Hindlimb muscle (tissue), 1 donor: ENCODE measurements at regions not wholly inside any gene's neighbourhood (a gene's known extent, or its start where the extent isn't known, plus 50 kb on each side); places are given as distances from the start of the nearest gene placed in this dataset.

Experiments used
- DNase-seq: peaks from one replicate; pipeline ENCODE4 v3.0.0-alpha.2; 2013

GRCh38 chr6:150712505-150713252, 113.0 kb downstream of the PLEKHG1 start:
- no peak for DNase-seq

DNA sequence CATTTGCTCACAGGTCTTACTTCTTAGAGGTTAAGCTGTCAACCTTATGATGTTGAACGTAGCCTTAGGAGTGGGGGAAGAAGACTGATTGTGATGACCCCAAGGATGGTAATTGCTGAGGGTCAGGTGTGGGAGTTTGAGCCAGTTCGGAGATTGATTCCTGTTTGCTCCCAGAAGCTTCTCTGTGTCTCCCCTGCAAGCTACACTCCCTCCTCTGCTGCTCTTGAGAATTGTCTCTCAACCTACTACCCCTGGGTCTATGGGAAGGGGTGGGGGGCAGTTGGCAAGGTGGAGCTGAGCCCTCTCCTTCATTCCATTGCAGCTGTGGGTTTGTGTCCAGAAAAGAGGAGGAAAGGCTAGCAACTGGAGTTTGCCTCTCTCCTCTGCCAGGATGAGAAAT, 113.8 kb downstream of the PLEKHG1 start:
- no peak for DNase-seq

GRCh38 chr6:150713931-150714330, 114.2 kb downstream of the PLEKHG1 start:
- DNase-seq, result no peak

DNA sequence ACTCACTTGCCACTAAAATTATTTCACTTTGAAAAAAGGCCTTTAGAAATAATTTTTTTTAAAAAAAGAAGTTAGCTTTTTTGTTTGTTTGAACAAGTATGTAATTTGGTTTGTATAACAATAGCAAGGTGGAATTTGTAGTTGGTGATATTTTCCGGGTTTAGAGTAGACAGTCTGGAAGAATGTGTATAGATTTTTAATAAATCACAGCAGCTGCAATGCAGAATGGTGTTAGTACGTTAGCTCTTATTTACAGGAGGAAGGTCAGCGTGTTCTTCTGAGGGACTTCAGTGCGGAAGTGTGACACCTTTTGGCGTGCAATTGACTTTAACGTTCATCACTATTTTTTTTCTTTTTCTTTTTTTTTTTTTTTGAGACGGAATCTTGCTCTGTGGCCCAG, 115.4 kb downstream of the PLEKHG1 start:
- DNase-seq, result no peak

GRCh38 chr6:150717419-150717818, 117.7 kb downstream of the PLEKHG1 start:
- DNase-seq, result no peak

GRCh38 chr6:150719099-150719766, 119.5 kb downstream of the PLEKHG1 start:
- DNase-seq, result no peak

GRCh38 chr6:150719831-150720230, 120.1 kb downstream of the PLEKHG1 start:
- no peak for DNase-seq

DNA sequence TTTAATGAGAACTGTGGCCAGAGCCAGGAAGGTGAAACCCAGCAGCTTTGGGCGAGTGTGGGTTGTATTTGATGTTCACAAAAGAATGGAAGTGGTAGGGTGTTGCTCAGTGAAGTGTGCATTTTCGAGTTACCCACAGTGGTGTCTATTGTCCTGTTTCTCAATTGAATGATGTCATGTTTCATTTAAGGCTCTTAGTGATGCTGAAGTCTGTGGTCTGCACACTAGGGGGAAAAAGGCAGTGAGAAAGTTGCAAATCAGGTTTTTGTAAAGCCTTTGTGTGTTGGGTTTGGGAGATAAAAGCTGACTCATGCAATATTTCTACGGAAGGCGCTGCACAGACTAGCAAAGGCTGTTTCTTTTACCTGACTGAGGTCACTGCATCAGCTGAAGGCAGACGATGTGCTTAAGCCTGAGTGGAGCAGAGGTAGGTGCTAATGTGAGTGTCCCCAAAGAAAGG, 121.1 kb downstream of the PLEKHG1 start:
- DNase-seq, result no peak

DNA sequence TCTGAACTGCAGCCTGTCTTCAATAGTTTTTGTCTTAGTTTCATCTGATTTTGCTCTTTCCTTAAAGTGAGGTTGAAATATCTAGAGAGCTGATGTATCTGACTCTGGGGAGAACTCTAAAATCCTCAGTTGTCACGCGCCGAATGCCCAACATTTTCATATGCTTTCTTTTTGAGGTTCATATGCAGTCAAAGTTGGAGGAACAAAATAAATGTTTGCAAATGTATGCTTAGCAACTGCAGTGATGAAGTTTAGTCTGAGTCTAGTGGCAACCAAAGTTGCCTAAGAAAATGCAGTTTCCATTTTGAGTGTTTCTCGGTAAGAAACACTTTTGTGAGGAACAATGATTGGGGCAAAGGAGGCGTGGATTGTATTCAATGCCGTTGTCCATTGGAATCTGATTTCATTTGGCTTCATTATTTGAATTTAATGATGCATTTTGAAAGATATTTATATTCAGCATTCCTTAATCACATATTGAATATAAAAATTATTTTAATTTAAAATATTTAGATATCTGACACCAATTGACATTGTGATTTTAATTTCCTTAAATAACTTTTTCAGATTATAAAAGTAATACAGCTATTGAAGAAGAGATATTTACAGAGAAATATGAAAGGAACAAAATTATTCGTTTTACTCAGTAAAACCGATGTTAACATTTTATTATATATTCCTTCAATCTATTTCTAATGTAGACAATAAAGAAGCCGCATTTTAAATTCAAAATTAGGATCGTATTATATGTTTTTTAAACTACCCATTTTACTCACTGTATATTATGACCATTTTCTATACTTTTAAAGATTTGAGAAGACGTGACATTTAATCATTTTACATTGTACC, 122.0 kb downstream of the PLEKHG1 start:
- DNase-seq, result no peak

- DNase-seq, result no peak
Measured at GRCh38 chr6:150722614-150723344, 123.1 kb downstream of the PLEKHG1 start.

GRCh38 chr6:150723345-150723658, 123.6 kb downstream of the PLEKHG1 start:
- no peak for DNase-seq

DNA sequence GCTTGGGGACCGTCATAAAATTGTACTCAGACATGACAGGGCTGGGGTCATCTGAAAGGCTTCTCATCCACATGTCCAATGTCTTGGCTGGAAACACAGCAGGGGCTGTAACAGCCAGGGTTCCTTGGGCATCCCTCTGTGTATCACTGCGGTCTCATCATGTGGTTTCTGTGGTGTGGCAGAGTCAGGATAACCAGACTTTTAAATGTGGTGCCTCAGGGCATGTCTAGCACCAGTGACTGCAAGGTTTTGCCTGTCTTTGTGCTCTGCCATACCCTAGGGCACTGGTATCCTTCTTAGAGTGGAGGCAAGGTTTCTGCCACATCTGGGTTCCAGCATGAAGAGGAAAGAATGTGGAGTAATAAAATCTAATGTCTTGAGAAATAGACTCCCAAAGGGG, 124.2 kb downstream of the PLEKHG1 start:
- no peak for DNase-seq

GRCh38 chr6:150725795-150726194, 126.1 kb downstream of the PLEKHG1 start:
- DNase-seq, result no peak

GRCh38 chr6:150729188-150729748, 129.6 kb downstream of the PLEKHG1 start:
- no peak for DNase-seq

GRCh38 chr6:150730801-150731457, 131.2 kb downstream of the PLEKHG1 start:
- no peak for DNase-seq

DNA sequence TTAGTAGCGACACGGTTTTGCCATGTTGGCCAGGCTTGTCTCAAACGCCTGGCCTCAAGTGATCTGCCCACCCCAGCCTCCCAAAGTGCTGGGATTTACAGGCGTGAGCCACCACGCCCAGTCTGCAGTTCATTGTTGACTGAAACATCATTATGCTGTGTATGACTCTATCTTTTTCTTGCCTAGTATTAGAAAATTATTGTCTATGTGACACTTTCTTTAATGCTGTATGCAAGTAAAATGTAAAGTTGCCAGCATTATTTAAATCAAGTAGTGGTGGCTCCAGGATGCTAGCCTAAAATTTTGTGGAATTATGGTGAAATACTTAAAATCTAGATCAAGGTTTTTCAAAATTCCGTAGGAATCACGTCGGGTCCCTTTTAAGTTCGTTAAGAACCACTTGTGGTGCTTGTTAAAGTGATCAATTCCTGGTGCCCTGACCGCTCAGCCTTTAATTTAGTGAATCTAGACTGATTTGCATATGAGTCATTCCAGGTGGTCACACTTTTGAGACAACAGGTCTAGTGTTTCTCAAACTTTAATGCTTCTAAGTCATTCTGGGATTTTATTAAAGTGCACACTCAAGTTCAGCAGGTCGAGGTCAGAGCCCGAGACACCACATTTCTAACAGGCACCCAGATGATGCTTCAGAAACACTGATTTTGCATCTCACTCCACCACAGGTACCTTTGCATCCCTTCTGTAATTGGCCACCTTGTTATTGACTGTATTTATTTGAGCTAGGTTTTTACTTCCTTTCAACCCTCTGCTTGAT, 132.6 kb upstream of the MTHFD1L start:
- DNase-seq, result no peak

DNA sequence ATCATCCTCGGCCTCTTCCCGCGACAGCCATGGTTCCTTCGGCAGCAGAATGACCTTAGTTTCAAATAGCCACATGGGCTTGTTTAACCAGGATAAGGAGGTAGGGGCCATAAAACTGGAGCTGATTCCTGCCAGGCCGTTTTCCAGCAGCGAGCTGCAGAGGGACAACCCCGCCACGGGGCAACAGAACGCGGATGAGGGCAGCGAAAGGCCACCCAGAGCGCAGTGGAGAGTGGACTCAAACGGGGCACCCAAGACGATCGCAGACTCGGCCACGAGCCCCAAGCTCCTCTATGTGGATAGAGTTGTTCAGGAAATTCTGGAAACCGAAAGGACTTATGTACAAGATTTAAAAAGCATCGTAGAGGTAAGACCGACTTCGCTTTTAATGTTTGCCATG, 131.8 kb upstream of the MTHFD1L start:
- no peak for DNase-seq

DNA sequence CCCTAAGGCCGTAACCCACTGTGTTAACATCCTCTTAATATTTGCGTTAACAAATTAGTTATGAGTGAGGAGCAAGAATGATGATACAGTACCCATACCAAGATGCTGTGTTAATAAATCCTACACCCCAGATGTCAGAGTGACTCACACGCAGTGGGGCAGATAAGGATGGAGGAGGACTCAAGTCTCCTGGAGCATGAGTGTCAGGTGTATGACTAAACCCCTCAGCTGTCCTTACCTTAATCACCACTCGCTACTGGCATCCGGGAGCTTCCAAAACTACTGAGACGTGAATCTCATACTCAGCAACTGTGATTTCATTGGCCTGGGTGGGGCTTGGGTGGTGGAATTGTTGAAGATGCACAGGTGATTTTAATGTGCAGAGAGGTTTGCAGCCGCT, 131.3 kb upstream of the MTHFD1L start:
- DNase-seq, result no peak

GRCh38 chr6:150735341-150735851, 130.1 kb upstream of the MTHFD1L start:
- peak; percentile 49 for DNase-seq

- DNase-seq, result no peak
Measured at GRCh38 chr6:150738092-150738629, 127.3 kb upstream of the MTHFD1L start.
